PC-3 (cell line): ENCODE measurements at regions not wholly inside any gene's neighbourhood (a gene's known extent, or its start where the extent isn't known, plus 50 kb on each side); places are given as distances from the start of the nearest gene placed in this dataset.

Source experiments
- CTCF ChIP-seq: fragments of 300-600 bp; sonication (generic); conservative IDR thresholded peaks from 2 replicates; pipeline ENCODE4 v1.5.1; 2017; ENCODE audit warnings: antibody characterized with exemption, low read depth, mild to moderate bottlenecking, low read length
- EZH2 ChIP-seq: fragments of 300-600 bp; sonication (generic); IDR thresholded peaks from one replicate; pipeline ENCODE4 v1.6.1; 2017; ENCODE audit warnings: antibody characterized with exemption, mild to moderate bottlenecking, low read length; ENCODE audit not compliant: unreplicated experiment
- EZH2phosphoT487 ChIP-seq: fragments of 300-600 bp; sonication (generic); IDR thresholded peaks from 2 replicates; pipeline ENCODE4 v1.6.1; 2018; ENCODE audit warnings: mild to moderate bottlenecking, antibody characterized with exemption, low read length, borderline replicate concordance

GRCh38 chr11:42112866-42113265 is 653.4 kb upstream of the LRRC4C start:
- TF ChIP-seq CTCF (no peak), EZH2 (no peak), EZH2phosphoT487 (no peak)
